RWPE2 (cell line): ENCODE measurements at regions not wholly inside any gene's neighbourhood (a gene's known extent, or its start where the extent isn't known, plus 50 kb on each side); places are given as distances from the start of the nearest gene placed in this dataset.

Source experiments
- ATAC-seq: fragments of 200-7000 bp; cut with Tn5 transposase; 3 replicates; pipeline ENCODE4 v1.9.1; 2021; ENCODE audit warnings: low read depth
- DNase-seq: peaks from one replicate; pipeline ENCODE4 v3.0.0-alpha.2; 2020; ENCODE audit warnings: low spot score
- H3K27ac ChIP-seq: fragments of 450-650 bp; 2 replicates; pipeline ENCODE4 v1.5.1; 2017; ENCODE audit warnings: mild to moderate bottlenecking; ENCODE audit not compliant: poor library complexity, severe bottlenecking
- H3K27me3 ChIP-seq: fragments of 250-450 bp; sonication (Bioruptor Pico); 2 replicates; pipeline ENCODE4 v1.5.1; 2021; ENCODE audit warnings: mild to moderate bottlenecking, moderate library complexity; ENCODE audit not compliant: insufficient read depth, poor library complexity, severe bottlenecking
- H3K36me3 ChIP-seq: fragments of 250-450 bp; sonication (Bioruptor Pico); 2 replicates; pipeline ENCODE4 v1.5.1; 2020; ENCODE audit warnings: low read depth, mild to moderate bottlenecking, moderate library complexity
- H3K4me1 ChIP-seq: fragments of 250-450 bp; sonication (Bioruptor Pico); 2 replicates; pipeline ENCODE4 v1.5.1; 2021; ENCODE audit warnings: mild to moderate bottlenecking, moderate library complexity; ENCODE audit not compliant: insufficient read depth, poor library complexity, severe bottlenecking
- H3K4me3 ChIP-seq: fragments of 250-450 bp; sonication (Bioruptor Pico); 2 replicates; pipeline ENCODE4 v1.5.1; 2021; ENCODE audit warnings: mild to moderate bottlenecking, moderate library complexity; ENCODE audit not compliant: severe bottlenecking
- H3K9me3 ChIP-seq: fragments of 250-450 bp; sonication (Bioruptor Pico); 2 replicates; pipeline ENCODE4 v1.5.1; 2021; ENCODE audit warnings: mild to moderate bottlenecking, moderate library complexity; ENCODE audit not compliant: severe bottlenecking
- TF ChIP-seq, protein P1 (sequence below): fragments of 450-650 bp; IDR thresholded peaks from one replicate; pipeline ENCODE4 v1.5.1; 2017; ENCODE audit warnings: mild to moderate bottlenecking, moderate library complexity; ENCODE audit not compliant: poor library complexity, severe bottlenecking

DNA sequence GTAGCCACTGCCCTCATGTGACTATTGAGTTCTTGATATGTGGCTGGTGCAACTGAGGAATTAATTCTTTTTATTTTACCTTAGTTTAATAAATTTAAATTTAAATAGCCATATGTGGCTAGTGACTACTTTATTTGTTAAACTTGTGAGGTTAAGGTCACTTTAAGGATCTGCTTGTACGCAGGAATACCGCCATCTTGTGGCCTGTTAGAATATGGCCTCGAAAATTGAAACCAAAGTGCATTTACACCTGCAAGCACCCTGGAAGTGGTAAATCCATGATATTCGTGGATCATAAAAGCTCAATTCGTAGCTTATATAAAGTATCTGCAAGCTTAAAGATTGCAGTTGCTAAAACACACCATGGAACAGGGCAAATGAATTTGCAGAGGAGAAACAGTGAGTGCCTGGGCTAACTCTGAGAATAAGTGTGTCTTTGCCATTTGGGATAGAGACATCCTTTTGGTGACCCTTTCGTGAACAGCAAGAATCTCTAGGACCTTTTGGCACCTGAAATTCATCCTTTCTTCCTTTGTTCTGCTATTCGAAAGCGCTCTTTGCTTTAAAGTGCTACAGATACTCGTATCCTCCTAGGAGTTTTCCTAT, 59.9 kb upstream of the REG3A start:
- TF ChIP-seq, protein P1, sequence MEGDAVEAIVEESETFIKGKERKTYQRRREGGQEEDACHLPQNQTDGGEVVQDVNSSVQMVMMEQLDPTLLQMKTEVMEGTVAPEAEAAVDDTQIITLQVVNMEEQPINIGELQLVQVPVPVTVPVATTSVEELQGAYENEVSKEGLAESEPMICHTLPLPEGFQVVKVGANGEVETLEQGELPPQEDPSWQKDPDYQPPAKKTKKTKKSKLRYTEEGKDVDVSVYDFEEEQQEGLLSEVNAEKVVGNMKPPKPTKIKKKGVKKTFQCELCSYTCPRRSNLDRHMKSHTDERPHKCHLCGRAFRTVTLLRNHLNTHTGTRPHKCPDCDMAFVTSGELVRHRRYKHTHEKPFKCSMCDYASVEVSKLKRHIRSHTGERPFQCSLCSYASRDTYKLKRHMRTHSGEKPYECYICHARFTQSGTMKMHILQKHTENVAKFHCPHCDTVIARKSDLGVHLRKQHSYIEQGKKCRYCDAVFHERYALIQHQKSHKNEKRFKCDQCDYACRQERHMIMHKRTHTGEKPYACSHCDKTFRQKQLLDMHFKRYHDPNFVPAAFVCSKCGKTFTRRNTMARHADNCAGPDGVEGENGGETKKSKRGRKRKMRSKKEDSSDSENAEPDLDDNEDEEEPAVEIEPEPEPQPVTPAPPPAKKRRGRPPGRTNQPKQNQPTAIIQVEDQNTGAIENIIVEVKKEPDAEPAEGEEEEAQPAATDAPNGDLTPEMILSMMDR: peak; percentile 85
- no peak for DNase-seq
- no peak overlapping the region for H3K27ac ChIP-seq
- H3K36me3 ChIP-seq: no peaks in the 10 kb centered on the region
- no peak for ATAC-seq
- no peak overlapping the region for H3K4me3 ChIP-seq
- H3K27me3 ChIP-seq: no peaks in the 10 kb centered on the region
- no peaks in the 10 kb centered on the region for H3K4me1 ChIP-seq
- no peaks in the 10 kb centered on the region for H3K9me3 ChIP-seq

DNA sequence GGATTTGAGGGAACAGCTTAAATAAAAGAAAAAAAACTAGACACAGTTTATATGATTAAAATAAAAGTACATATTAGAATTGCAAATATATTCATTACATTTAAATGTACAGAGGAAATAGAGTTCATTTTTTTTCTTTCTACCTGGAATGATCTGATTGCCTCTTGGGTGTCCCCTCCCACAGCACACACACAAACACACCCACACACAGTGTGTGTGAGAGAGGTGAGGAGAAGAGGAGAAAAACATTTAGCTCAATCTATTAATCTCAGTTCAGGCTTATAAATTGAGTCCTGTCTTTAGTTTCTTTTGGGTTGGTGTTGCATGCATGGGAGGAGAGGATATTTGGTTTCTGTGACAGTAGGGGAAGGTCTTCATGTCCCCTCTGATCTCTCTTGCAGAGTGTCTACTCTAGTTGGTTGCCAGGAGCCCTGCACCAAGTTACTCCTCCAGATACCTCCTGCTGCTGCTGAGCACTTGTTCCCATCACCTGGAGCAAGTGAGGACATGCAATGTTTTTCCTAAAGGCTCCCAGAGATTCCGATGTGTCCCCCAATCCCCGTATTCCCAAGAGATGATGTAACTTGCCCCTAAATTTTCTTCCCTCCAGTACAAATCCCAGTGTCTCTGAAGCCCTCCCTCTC, 50.8 kb upstream of the REG3A start:
- TF ChIP-seq, protein P1: no peak
- DNase-seq (no peak), ATAC-seq (no peak)
- Histone ChIP-seq H3K36me3 (no peaks in the 10 kb centered on the region), H3K4me1 (no peaks in the 10 kb centered on the region), H3K9me3 (no peaks in the 10 kb centered on the region), H3K4me3 (no peak overlapping the region), H3K27me3 (no peaks in the 10 kb centered on the region), H3K27ac (no peak overlapping the region)
